Fibroblast of pulmonary artery (primary cell): ENCODE measurements at regions not wholly inside any gene's neighbourhood (a gene's known extent, or its start where the extent isn't known, plus 50 kb on each side); places are given as distances from the start of the nearest gene placed in this dataset.

Experiments
- DNase-seq: peaks from one replicate; pipeline ENCODE4 v3.0.0-alpha.2; 2010; ENCODE audit warnings: low read depth
- H3K4me3 ChIP-seq: replicated peaks from 2 replicates; pipeline ENCODE4 v1.5.1; 2011; ENCODE audit warnings: low read depth, mild to moderate bottlenecking, control low read depth, low read length, moderate library complexity
- TF ChIP-seq, protein P1 (sequence below): IDR thresholded peaks from 2 replicates; pipeline ENCODE4 v1.5.1; 2011; ENCODE audit warnings: mild to moderate bottlenecking, control low read depth, low read length, inconsistent platforms; ENCODE audit errors: missing control alignments

- DNase-seq, result no peak
- H3K4me3 ChIP-seq, result no peak overlapping the region
- TF ChIP-seq, protein P1, sequence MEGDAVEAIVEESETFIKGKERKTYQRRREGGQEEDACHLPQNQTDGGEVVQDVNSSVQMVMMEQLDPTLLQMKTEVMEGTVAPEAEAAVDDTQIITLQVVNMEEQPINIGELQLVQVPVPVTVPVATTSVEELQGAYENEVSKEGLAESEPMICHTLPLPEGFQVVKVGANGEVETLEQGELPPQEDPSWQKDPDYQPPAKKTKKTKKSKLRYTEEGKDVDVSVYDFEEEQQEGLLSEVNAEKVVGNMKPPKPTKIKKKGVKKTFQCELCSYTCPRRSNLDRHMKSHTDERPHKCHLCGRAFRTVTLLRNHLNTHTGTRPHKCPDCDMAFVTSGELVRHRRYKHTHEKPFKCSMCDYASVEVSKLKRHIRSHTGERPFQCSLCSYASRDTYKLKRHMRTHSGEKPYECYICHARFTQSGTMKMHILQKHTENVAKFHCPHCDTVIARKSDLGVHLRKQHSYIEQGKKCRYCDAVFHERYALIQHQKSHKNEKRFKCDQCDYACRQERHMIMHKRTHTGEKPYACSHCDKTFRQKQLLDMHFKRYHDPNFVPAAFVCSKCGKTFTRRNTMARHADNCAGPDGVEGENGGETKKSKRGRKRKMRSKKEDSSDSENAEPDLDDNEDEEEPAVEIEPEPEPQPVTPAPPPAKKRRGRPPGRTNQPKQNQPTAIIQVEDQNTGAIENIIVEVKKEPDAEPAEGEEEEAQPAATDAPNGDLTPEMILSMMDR, result no peak
Observed at GRCh38 chr5:143501310-143502044, 98.0 kb upstream of the NR3C1 start.

DNA sequence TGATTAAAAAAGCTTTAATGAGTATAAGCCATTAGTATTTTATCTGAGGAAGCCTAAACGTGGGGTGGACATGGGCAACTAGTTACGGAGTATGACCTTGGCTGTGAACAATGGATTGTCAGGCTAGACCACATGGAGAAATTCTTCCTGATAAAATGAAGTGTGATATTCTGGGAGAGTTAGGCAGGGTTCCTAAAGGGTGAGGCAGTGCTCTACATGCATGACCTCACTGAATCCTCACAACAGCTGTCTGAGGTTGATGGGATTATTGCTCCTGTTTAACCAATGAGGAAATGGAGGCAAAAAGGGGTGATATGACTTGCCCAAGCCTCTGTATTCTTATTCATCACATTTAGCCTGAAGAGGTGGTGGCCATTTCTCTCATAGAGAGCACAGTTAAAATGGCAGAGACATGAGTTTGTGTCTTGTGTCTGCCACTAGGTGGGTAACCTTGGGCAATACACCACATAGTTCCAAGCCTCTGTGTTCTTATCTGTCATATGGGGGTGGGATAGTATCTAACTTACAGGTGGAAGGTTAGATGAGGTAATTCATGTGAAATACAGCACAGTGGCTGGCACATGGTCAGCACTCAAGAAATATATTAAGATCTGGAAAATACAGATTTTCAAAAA, 96.1 kb upstream of the NR3C1 start:
- no peak for DNase-seq
- TF ChIP-seq, protein P1, result no peak
- no peak overlapping the region for H3K4me3 ChIP-seq

- TF ChIP-seq, protein P1, result no peak
- no peak for DNase-seq
- H3K4me3 ChIP-seq, result no peak overlapping the region
Observed at GRCh38 chr5:143498821-143499220, 95.3 kb upstream of the NR3C1 start.

DNA sequence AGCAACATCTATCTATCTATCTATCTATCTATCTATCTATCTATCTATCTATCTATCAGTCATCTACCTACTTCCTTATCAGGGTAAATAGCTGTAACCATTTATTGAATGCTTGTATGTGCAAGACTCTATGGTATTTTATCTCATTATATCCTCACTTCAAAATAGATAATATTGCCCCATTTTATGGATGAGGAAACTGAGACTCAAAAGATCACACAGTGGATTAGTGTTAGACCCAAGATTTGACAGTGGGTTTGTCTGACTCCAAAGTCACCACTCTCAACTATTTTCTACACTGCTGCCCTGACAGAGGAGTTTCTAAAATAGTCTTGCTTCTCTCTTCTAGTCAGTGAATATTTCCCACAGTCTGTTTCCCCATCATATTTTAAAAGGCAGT, 94.3 kb upstream of the NR3C1 start:
- TF ChIP-seq, protein P1, result no peak
- H3K4me3 ChIP-seq, result no peak overlapping the region
- no peak for DNase-seq

DNA sequence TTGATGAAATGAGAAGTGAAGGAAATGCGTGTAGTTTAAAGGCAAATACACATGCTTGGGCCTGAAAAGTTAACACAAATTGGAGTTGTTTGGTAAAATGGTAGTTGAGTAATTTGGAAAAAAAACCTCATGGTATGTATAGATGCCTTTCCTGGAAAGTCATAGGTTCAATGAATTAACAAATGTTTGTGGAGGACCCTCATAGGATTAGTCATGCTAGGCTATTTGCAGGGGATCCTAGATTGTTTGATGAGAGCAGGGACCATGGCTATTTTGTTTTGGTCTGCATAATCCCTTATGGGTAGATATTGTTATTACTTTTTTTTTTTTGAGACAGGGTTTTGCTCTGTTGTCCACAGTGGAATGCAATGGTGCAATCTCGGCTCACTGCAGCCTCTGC, 93.5 kb upstream of the NR3C1 start:
- no peak for DNase-seq
- H3K4me3 ChIP-seq, result no peak overlapping the region
- TF ChIP-seq, protein P1, result no peak

DNA sequence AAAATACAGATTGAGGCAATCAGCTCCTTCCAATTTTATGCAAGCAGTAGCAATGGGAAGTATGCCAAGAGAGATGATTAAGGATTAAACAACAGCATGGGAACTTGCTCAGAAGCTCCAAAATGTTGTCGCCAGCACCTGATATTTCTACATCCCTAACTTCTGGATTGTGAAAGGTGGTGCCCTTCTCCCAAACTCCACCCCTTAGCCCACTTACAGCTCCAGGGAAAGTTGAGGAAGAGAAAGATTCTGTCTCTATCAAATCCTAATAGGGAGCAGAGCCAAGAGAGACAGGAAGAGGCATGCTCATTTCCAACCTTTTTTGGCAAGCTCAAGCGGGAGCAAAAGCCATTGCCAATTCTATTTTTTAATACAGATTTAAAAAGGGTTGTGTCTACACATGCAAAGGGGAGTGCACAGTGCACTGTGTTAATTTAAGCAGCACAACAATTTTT, 92.4 kb upstream of the NR3C1 start:
- DNase-seq, result peak; percentile 93
- TF ChIP-seq, protein P1, result no peak
- H3K4me3 ChIP-seq, result no peak overlapping the region
